H1 (cell line): ENCODE measurements at regions not wholly inside any gene's neighbourhood (a gene's known extent, or its start where the extent isn't known, plus 50 kb on each side); places are given as distances from the start of the nearest gene placed in this dataset.

Experiments
- CTCF ChIA-PET: fragments of 300-600 bp; sonication (Branson Sonifier 250); formaldehyde crosslinking; loops from one replicate; lab custom pipeline; 2021; ENCODE audit not compliant: partially characterized antibody; lab: Charles Lee
- POLR2A ChIA-PET: fragments of 300-600 bp; sonication (Branson Sonifier 250); formaldehyde crosslinking; loops from one replicate; lab custom pipeline; 2021; ENCODE audit warnings: inconsistent platforms; ENCODE audit not compliant: partially characterized antibody; lab: Charles Lee
- DNase-seq, 2 experiments: peaks; one replicate each; pipeline versions ENCODE4 v3.0.0 to v3.0.0-alpha.2; 2010 to 2022; ENCODE audit warnings: low spot score in 2 of 2, low read depth in 1 of 2, mixed read lengths in 1 of 2
- FAIRE-seq: peaks from 2 replicates; lab custom pipeline; 2011; peaks lifted over from hg19 to GRCh38; lab: Jason Lieb, UNC
- H2AFZ ChIP-seq: 2 replicates; pipeline ENCODE4 v1.8.1; 2012; ENCODE audit warnings: low read length, inconsistent platforms
- H2AK5ac ChIP-seq: 2 replicates; pipeline ENCODE4 v1.6.1; 2013; ENCODE audit warnings: low read depth, low read length
- H2BK120ac ChIP-seq: replicated peaks from 2 replicates; pipeline ENCODE3; 2013; ENCODE audit warnings: low read depth, low read length, inconsistent platforms
- H2BK12ac ChIP-seq: 2 replicates; pipeline ENCODE4 v1.6.1; 2013; ENCODE audit warnings: low read depth, low read length
- H2BK15ac ChIP-seq: 2 replicates; pipeline ENCODE4 v1.6.1; 2013; ENCODE audit warnings: low read length
- H2BK20ac ChIP-seq: 2 replicates; pipeline ENCODE4 v1.6.1; 2013; ENCODE audit warnings: low read length
- H2BK5ac ChIP-seq: 2 replicates; pipeline ENCODE4 v1.6.1; 2013; ENCODE audit warnings: low read depth, low read length
- H3K14ac ChIP-seq: 2 replicates; pipeline ENCODE4 v1.6.1; 2013; ENCODE audit warnings: inconsistent platforms; ENCODE audit not compliant: insufficient read length
- H3K18ac ChIP-seq: 2 replicates; pipeline ENCODE4 v1.6.1; 2013; ENCODE audit warnings: low read length; ENCODE audit errors: extremely low read depth
- H3K23ac ChIP-seq: 2 replicates; pipeline ENCODE4 v1.6.1; 2013; ENCODE audit warnings: inconsistent platforms; ENCODE audit not compliant: insufficient read length
- H3K23me2 ChIP-seq: 2 replicates; pipeline ENCODE4 v1.6.1; 2013; ENCODE audit warnings: low read depth, low read length
- H3K27ac ChIP-seq: 2 replicates; pipeline ENCODE4 v1.6.1; 2011; ENCODE audit warnings: low read depth, low read length, inconsistent platforms
- H3K27me3 ChIP-seq, 4 experiments: replicated peaks in 1 of 4; 1 replicate in 1 of 4; 2 replicates in 3 of 4; pipeline versions ENCODE4 v1.6.1 to v1.8.1; 2011 to 2013; ENCODE audit warnings: low read length in 3 of 4, mild to moderate bottlenecking in 3 of 4, inconsistent platforms in 2 of 4, mixed read lengths in 2 of 4, moderate library complexity in 1 of 4; ENCODE audit not compliant: control insufficient read depth in 3 of 4, insufficient read depth in 3 of 4; ENCODE audit errors: extremely low read depth in 1 of 4
- H3K36me3 ChIP-seq, 4 experiments: 2 replicates each; pipeline versions ENCODE4 v1.6.1 to v1.8.1; 2011 to 2013; ENCODE audit warnings: mild to moderate bottlenecking in 4 of 4, low read length in 3 of 4, moderate library complexity in 2 of 4, control low read depth in 1 of 4, inconsistent platforms in 1 of 4; ENCODE audit not compliant: insufficient read depth in 4 of 4, control insufficient read depth in 2 of 4
- H3K4ac ChIP-seq: replicated peaks from 2 replicates; pipeline ENCODE3; 2013; ENCODE audit warnings: low read length, low read depth, mixed read lengths, inconsistent platforms; ENCODE audit not compliant: insufficient read length
- H3K4me1 ChIP-seq, 4 experiments: replicated peaks in 1 of 4; 1 replicate in 1 of 4; 2 replicates in 3 of 4; pipeline versions ENCODE4 v1.6.1 to v1.8.1; 2011 to 2013; ENCODE audit warnings: low read length in 3 of 4, inconsistent platforms in 2 of 4, mixed read lengths in 1 of 4; ENCODE audit not compliant: insufficient read depth in 4 of 4, control insufficient read depth in 3 of 4
- H3K4me2 ChIP-seq, 2 experiments: 2 replicates each; pipeline versions ENCODE4 v1.6.1 to v1.8.1; 2011 to 2013; ENCODE audit warnings: low read depth in 2 of 2, low read length in 2 of 2, control low read depth in 1 of 2, inconsistent platforms in 1 of 2, mild to moderate bottlenecking in 1 of 2; ENCODE audit not compliant: insufficient read depth in 1 of 2
- H3K4me3 ChIP-seq, 4 experiments: fragments of 200-600, 300-600 bp in 1 of 4; sonication (generic), shearing (Covaris generic), sonication (Bioruptor Twin) in 1 of 4; 2 replicates each; pipeline versions ENCODE4 v1.5.1 to v1.8.1; 2011 to 2016; ENCODE audit warnings: low read length in 4 of 4, low read depth in 3 of 4, control low read depth in 2 of 4, inconsistent platforms in 2 of 4, mild to moderate bottlenecking in 2 of 4, mixed read lengths in 1 of 4, moderate library complexity in 1 of 4; ENCODE audit not compliant: insufficient read depth in 2 of 4; ENCODE audit errors: extremely low read depth in 1 of 4
- H3K56ac ChIP-seq: replicated peaks from 2 replicates; pipeline ENCODE3; 2013; ENCODE audit warnings: low read depth, mild to moderate bottlenecking, mixed read lengths, low read length, inconsistent platforms; ENCODE audit not compliant: insufficient read length
- H3K79me1 ChIP-seq: 2 replicates; pipeline ENCODE4 v1.6.1; 2013; ENCODE audit warnings: low read depth, low read length, control low read depth
- H3K79me2 ChIP-seq, 2 experiments: 2 replicates each; pipeline versions ENCODE4 v1.6.1 to v1.8.1; 2012 to 2013; ENCODE audit warnings: low read length in 2 of 2, mild to moderate bottlenecking in 2 of 2, inconsistent platforms in 1 of 2; ENCODE audit not compliant: insufficient read depth in 2 of 2, control insufficient read depth in 1 of 2
- H3K9ac ChIP-seq, 4 experiments: replicated peaks in 1 of 4; 1 replicate in 1 of 4; 2 replicates in 3 of 4; pipeline versions ENCODE4 v1.6.1 to v1.8.1; 2011 to 2013; ENCODE audit warnings: low read depth in 3 of 4, low read length in 3 of 4, control low read depth in 2 of 4, mild to moderate bottlenecking in 2 of 4, moderate library complexity in 2 of 4, inconsistent platforms in 1 of 4; ENCODE audit errors: extremely low read depth in 1 of 4
- H3K9me3 ChIP-seq, 2 experiments: 2 replicates each; pipeline versions ENCODE4 v1.6.1 to v1.8.1; 2012 to 2013; ENCODE audit warnings: mild to moderate bottlenecking in 2 of 2, moderate library complexity in 2 of 2, control low read depth in 1 of 2, inconsistent platforms in 1 of 2, low read depth in 1 of 2, low read length in 1 of 2, mixed read lengths in 1 of 2; ENCODE audit not compliant: insufficient read depth in 2 of 2
- H4K20me1 ChIP-seq, 2 experiments: replicated peaks in 1 of 2; 2 replicates each; pipeline versions ENCODE3 to v1.8.1; 2011 to 2013; ENCODE audit warnings: inconsistent platforms in 2 of 2, low read length in 2 of 2, mild to moderate bottlenecking in 1 of 2; ENCODE audit not compliant: insufficient read depth in 2 of 2, control insufficient read depth in 1 of 2
- H4K5ac ChIP-seq: 2 replicates; pipeline ENCODE4 v1.6.1; 2013; ENCODE audit warnings: low read length, low read depth, mixed read lengths, inconsistent platforms; ENCODE audit not compliant: insufficient read length
- H4K8ac ChIP-seq: 2 replicates; pipeline ENCODE4 v1.8.0; 2013; ENCODE audit warnings: mild to moderate bottlenecking, moderate library complexity, low read length, inconsistent platforms; ENCODE audit not compliant: insufficient read depth; ENCODE audit errors: extremely low read depth
- H4K91ac ChIP-seq: replicated peaks from 2 replicates; pipeline ENCODE3; 2013; ENCODE audit warnings: low read length, mixed read lengths, inconsistent platforms; ENCODE audit not compliant: insufficient read length
- EZH2 ChIP-seq: fragments of 200-600 bp; sonication (generic); IDR thresholded peaks from 2 replicates; pipeline ENCODE4 v1.7.1; 2012; ENCODE audit warnings: low read depth, mild to moderate bottlenecking, moderate library complexity, low read length, inconsistent platforms; ENCODE audit not compliant: severe bottlenecking
- FOSL1 ChIP-seq: IDR thresholded peaks from 2 replicates; pipeline ENCODE4 v1.6.1; 2011; ENCODE audit warnings: mild to moderate bottlenecking, low read depth, low read length, moderate library complexity; ENCODE audit not compliant: insufficient read depth
- KDM1A ChIP-seq: fragments of 200-600, 300-600 bp; sonication (generic); IDR thresholded peaks from 2 replicates; pipeline ENCODE4 v1.7.1; 2016; ENCODE audit warnings: mild to moderate bottlenecking, low read length, borderline replicate concordance
- KDM4A ChIP-seq: IDR thresholded peaks from one replicate; pipeline ENCODE4 v1.7.1; 2012; ENCODE audit warnings: low read depth, mild to moderate bottlenecking, moderate library complexity, low read length, inconsistent platforms; ENCODE audit not compliant: severe bottlenecking
- NANOG ChIP-seq: IDR thresholded peaks from 2 replicates; pipeline ENCODE4 v1.6.1; 2011; ENCODE audit warnings: low read length, low read depth, mild to moderate bottlenecking, inconsistent platforms; ENCODE audit not compliant: insufficient read depth, poor library complexity, severe bottlenecking
- NRF1 ChIP-seq: IDR thresholded peaks from 2 replicates; pipeline ENCODE4 v1.6.1; 2011; ENCODE audit warnings: mild to moderate bottlenecking, low read depth, low read length, improper control_type of control experiment
- POLR2A ChIP-seq, 2 experiments: IDR thresholded peaks; 1 replicate in 1 of 2; 2 replicates in 1 of 2; pipeline ENCODE4 v1.6.1; 2011; ENCODE audit warnings: low read depth in 2 of 2, low read length in 2 of 2, mild to moderate bottlenecking in 2 of 2; ENCODE audit errors: control extremely low read depth in 1 of 2
- POU5F1 ChIP-seq: IDR thresholded peaks from 2 replicates; pipeline ENCODE4 v1.6.1; 2011; ENCODE audit warnings: low read depth, mild to moderate bottlenecking, low read length, moderate library complexity
- RFX5 ChIP-seq: IDR thresholded peaks from 2 replicates; pipeline ENCODE4 v1.6.1; 2011; ENCODE audit warnings: low read depth, low read length, improper control_type of control experiment, borderline replicate concordance
- RXRA ChIP-seq: IDR thresholded peaks from 2 replicates; pipeline ENCODE4 v1.6.1; 2011; ENCODE audit warnings: low read depth, mild to moderate bottlenecking, low read length, moderate library complexity; ENCODE audit not compliant: insufficient read depth
- SIRT6 ChIP-seq: IDR thresholded peaks from one replicate; pipeline ENCODE4 v1.7.1; 2012; ENCODE audit warnings: low read length, inconsistent platforms
- SP2 ChIP-seq: IDR thresholded peaks from 2 replicates; pipeline ENCODE4 v1.6.1; 2012; ENCODE audit warnings: mild to moderate bottlenecking, low read length, inconsistent platforms
- TBP ChIP-seq: IDR thresholded peaks from 2 replicates; pipeline ENCODE4 v1.6.1; 2011; ENCODE audit warnings: low read depth, low read length, improper control_type of control experiment
- YY1 ChIP-seq: IDR thresholded peaks from 2 replicates; pipeline ENCODE4 v1.6.1; 2011; ENCODE audit warnings: low read depth, mild to moderate bottlenecking, low read length
- WGBS, 2 experiments: shearing (Covaris generic) in 1 of 2; methylation state at CpG; one replicate each; pipeline versions ENCODE4 v1.1.6 to v1.1.7; 2013 to 2015; ENCODE audit warnings: low lambda C conversion rate in 2 of 2, mixed read lengths in 2 of 2, inconsistent platforms in 1 of 2, low coverage in 1 of 2, missing lambda C conversion rate in 1 of 2; ENCODE audit not compliant: insufficient replicate concordance in 2 of 2, insufficient coverage in 1 of 2, insufficient read length in 1 of 2; ENCODE audit errors: extremely low coverage in 1 of 2, missing lambda C conversion rate in 1 of 2; 5-methylcytosine and 5-hydroxymethylcytosine counted together
- TF ChIP-seq, protein P1 (sequence below): IDR thresholded peaks from 2 replicates; pipeline ENCODE4 v1.6.1; 2012; ENCODE audit warnings: low read length, inconsistent platforms

GRCh38 chr6:22980446-22980845 lies 411.1 kb downstream of the HDGFL1 start:
- no peak overlapping the region for H4K8ac ChIP-seq
- no peak overlapping the region for H3K4ac ChIP-seq
- H4K91ac ChIP-seq = no peak overlapping the region
- no peak overlapping the region for H2BK12ac ChIP-seq
- no peak overlapping the region for H3K4me2 ChIP-seq
- H3K18ac ChIP-seq = no peak overlapping the region
- no peaks in the 10 kb centered on the region for H3K27me3 ChIP-seq
- H3K27ac ChIP-seq = no peak overlapping the region
- no peak overlapping the region for H4K5ac ChIP-seq
- 82% methylated on average over 2 of the region's 2 CpGs; no CpG with 5 or more reads in 1 of the 2 experiments for WGBS, 2 experiments
- POLR2A ChIA-PET = no interaction called here
- FAIRE-seq (no peak), DNase-seq (no peak)
- no peak overlapping the region for H2BK5ac ChIP-seq
- H2AK5ac ChIP-seq = no peak overlapping the region
- no peak overlapping the region for H2AFZ ChIP-seq
- H3K36me3 ChIP-seq = no peaks in the 10 kb centered on the region
- H3K4me3 ChIP-seq = no peak overlapping the region
- H3K23ac ChIP-seq = no peak overlapping the region
- no peak overlapping the region for H2BK15ac ChIP-seq
- no peaks in the 10 kb centered on the region for H3K79me1 ChIP-seq
- no peak overlapping the region for H3K56ac ChIP-seq
- no peak overlapping the region for H2BK120ac ChIP-seq
- no peaks in the 10 kb centered on the region for H3K4me1 ChIP-seq
- H3K9me3 ChIP-seq = no peaks in the 10 kb centered on the region; a peak in 1 of 4 replicates
- no peaks in the 10 kb centered on the region for H3K79me2 ChIP-seq
- H4K20me1 ChIP-seq = no peaks in the 10 kb centered on the region
- H3K9ac ChIP-seq = no peak overlapping the region
- CTCF ChIA-PET = no interaction called here
- H3K23me2 ChIP-seq = no peaks in the 10 kb centered on the region
- no peak overlapping the region for H2BK20ac ChIP-seq
- no peak overlapping the region for H3K14ac ChIP-seq
- TF ChIP-seq SIRT6 = no peak
- no peak for TF ChIP-seq POLR2A (IDR thresholded peaks at IDR 0.05; ENCODE audit: control extremely low read depth in 1 of 2, low read depth in 2 of 2, low read length in 2 of 2)
- no peak for TF ChIP-seq NANOG
- TF ChIP-seq SP2 = no peak
- TF ChIP-seq RXRA = no peak
- no peak for TF ChIP-seq EZH2
- TF ChIP-seq KDM4A = no peak
- no peak for TF ChIP-seq FOSL1
- no peak for TF ChIP-seq TBP
- TF ChIP-seq, protein P1, sequence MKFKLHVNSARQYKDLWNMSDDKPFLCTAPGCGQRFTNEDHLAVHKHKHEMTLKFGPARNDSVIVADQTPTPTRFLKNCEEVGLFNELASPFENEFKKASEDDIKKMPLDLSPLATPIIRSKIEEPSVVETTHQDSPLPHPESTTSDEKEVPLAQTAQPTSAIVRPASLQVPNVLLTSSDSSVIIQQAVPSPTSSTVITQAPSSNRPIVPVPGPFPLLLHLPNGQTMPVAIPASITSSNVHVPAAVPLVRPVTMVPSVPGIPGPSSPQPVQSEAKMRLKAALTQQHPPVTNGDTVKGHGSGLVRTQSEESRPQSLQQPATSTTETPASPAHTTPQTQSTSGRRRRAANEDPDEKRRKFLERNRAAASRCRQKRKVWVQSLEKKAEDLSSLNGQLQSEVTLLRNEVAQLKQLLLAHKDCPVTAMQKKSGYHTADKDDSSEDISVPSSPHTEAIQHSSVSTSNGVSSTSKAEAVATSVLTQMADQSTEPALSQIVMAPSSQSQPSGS = no peak
- TF ChIP-seq POU5F1 = no peak
- TF ChIP-seq NRF1 = no peak
- TF ChIP-seq RFX5 = no peak
- no peak for TF ChIP-seq KDM1A
- no peak for TF ChIP-seq YY1
